Thyroid gland (tissue), 4 donors: ENCODE measurements at regions not wholly inside any gene's neighbourhood (a gene's known extent, or its start where the extent isn't known, plus 50 kb on each side); places are given as distances from the start of the nearest gene placed in this dataset.

Experiments
- DNase-seq, 2 donors: peaks; one replicate each; pipeline ENCODE4 v3.0.0-alpha.2; 2019
- H3K27ac ChIP-seq, 3 donors: fragments of 200-600 bp; sonication (generic); 1 replicate in 2 of 3; 2 replicates in 1 of 3; pipeline ENCODE4 v1.5.1; 2016 to 2019; ENCODE audit warnings: mild to moderate bottlenecking in 1 of 3, moderate library complexity in 1 of 3
- H3K27me3 ChIP-seq: fragments of 200-600 bp; sonication (generic); one replicate; pipeline ENCODE4 v1.5.1; 2019
- H3K36me3 ChIP-seq, 2 donors: fragments of 200-600 bp; sonication (generic); one replicate each; pipeline ENCODE4 v1.5.1; 2016 to 2019
- H3K4me1 ChIP-seq, 2 donors: fragments of 200-600 bp; sonication (generic); one replicate each; pipeline ENCODE4 v1.5.1; 2017 to 2019
- H3K4me3 ChIP-seq, 3 donors: fragments of 200-600 bp; sonication (generic); replicated peaks in 1 of 3; 1 replicate in 2 of 3; 2 replicates in 1 of 3; pipeline ENCODE4 v1.5.1; 2016; ENCODE audit warnings: mild to moderate bottlenecking in 1 of 3
- H3K9me3 ChIP-seq: fragments of 200-600 bp; sonication (generic); one replicate; pipeline ENCODE4 v1.5.1; 2017
- POLR2A ChIP-seq, 2 donors: fragments of 450-650 bp; IDR thresholded peaks; one replicate each; pipeline ENCODE4 v1.6.1; 2017; ENCODE audit warnings: antibody characterized with exemption in 2 of 2, mild to moderate bottlenecking in 2 of 2, moderate library complexity in 1 of 2
- WGBS, 2 donors: methylation state at CpG; one replicate each; pipeline ENCODE4 v1.1.5; 2017; 5-methylcytosine and 5-hydroxymethylcytosine counted together
- intact Hi-C: fragments of 100-400 bp; cut with DNase I; formaldehyde crosslinking; loops from one replicate; pipeline ENCODE4 v1.15.1; 2023
- TF ChIP-seq, protein P1 (sequence below), 6 experiments: fragments of 200-600 bp in 3 of 6; fragments of 450-650 bp in 3 of 6; sonication (generic) in 3 of 6; IDR thresholded peaks; one replicate each; pipeline ENCODE4 v1.5.1; 2016 to 2019; ENCODE audit warnings: antibody characterized with exemption in 6 of 6, mild to moderate bottlenecking in 2 of 6, inconsistent platforms in 1 of 6, moderate library complexity in 1 of 6

DNA sequence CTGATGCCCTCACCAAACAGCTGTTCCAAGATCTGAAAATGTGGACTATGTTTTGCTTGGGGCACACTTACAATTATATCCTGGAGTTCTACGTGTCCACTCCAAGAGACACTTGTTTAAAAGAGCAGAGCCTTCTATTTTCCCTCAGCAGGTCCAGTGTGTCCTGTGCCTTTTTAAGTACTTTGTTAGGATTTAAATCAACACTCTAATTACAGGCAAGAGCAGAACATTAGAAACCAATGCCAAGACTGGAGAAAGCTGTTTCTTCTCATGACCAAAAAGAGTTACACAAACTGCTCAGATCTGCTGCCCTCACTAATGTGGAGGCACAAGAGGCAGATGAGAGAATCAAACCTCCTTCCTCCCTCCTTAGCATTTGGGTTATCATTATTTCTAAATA lies 452.9 kb downstream of the LMO4 start:
- H3K27me3 ChIP-seq: no peaks in the 10 kb centered on the region
- no peaks in the 10 kb centered on the region for H3K9me3 ChIP-seq
- DNase-seq: no peak
- no peak overlapping the region for H3K27ac ChIP-seq
- WGBS, 2 donors: 52 to 53% methylated on average over 1 of the region's 1 CpG
- TF ChIP-seq, protein P1, sequence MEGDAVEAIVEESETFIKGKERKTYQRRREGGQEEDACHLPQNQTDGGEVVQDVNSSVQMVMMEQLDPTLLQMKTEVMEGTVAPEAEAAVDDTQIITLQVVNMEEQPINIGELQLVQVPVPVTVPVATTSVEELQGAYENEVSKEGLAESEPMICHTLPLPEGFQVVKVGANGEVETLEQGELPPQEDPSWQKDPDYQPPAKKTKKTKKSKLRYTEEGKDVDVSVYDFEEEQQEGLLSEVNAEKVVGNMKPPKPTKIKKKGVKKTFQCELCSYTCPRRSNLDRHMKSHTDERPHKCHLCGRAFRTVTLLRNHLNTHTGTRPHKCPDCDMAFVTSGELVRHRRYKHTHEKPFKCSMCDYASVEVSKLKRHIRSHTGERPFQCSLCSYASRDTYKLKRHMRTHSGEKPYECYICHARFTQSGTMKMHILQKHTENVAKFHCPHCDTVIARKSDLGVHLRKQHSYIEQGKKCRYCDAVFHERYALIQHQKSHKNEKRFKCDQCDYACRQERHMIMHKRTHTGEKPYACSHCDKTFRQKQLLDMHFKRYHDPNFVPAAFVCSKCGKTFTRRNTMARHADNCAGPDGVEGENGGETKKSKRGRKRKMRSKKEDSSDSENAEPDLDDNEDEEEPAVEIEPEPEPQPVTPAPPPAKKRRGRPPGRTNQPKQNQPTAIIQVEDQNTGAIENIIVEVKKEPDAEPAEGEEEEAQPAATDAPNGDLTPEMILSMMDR (IDR thresholded peaks at IDR 0.05): no peak
- no peak for TF ChIP-seq POLR2A (IDR thresholded peaks at IDR 0.05)
- H3K4me1 ChIP-seq: no peaks in the 10 kb centered on the region
- H3K4me3 ChIP-seq: no peak overlapping the region
- intact Hi-C loops: no loop called here
- no peaks in the 10 kb centered on the region for H3K36me3 ChIP-seq

DNA sequence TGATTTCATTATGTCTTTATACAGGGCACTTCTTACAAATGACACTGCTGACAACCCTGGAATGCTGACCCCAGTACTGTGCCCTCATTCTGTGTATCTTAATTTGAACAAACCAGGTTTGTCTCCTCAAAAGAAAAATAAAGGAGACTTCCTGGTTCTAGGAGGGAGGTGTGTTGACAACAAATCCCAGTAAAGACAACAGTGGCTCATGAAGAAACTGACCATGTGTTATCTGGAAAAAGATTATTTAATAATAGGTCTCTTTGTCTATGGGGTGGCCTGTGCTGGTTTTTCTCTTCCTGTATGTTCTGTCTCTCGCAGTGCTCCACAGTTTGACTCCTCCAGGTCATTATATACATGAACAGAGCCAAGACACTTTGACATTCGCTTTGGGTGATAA lies 454.6 kb downstream of the LMO4 start:
- Histone ChIP-seq H3K4me3 (no peak overlapping the region), H3K27me3 (no peaks in the 10 kb centered on the region), H3K36me3 (no peaks in the 10 kb centered on the region), H3K4me1 (no peaks in the 10 kb centered on the region), H3K27ac (no peak overlapping the region), H3K9me3 (no peaks in the 10 kb centered on the region)
- 88 to 89% methylated on average over 2 of the region's 2 CpGs for WGBS, 2 donors
- TF ChIP-seq, protein P1 (IDR thresholded peaks at IDR 0.05): no peak
- no peak for TF ChIP-seq POLR2A (IDR thresholded peaks at IDR 0.05)
- intact Hi-C loops: no loop called here
- no peak for DNase-seq

DNA sequence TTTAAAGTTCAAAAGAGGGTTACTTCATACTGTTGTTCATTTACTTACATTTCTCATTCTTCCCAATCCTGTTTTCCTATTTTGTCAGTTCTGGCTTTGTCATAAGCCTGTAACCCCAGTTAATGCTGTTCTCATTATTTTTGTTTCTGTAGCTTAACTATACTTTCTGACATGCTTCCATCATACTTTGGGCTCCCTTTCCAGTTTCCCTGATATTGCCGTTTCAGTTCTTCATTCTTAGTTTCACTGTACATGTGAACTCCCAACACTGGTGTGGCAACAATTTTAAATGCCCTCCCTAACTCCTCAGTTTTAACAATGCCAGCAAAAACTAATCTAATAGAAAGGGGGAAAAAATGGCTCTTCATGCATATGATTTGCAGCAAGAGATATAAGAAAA lies 456.7 kb downstream of the LMO4 start:
- Histone ChIP-seq H3K9me3 (no peaks in the 10 kb centered on the region), H3K4me1 (no peaks in the 10 kb centered on the region), H3K27me3 (no peaks in the 10 kb centered on the region), H3K4me3 (no peak overlapping the region), H3K36me3 (no peaks in the 10 kb centered on the region), H3K27ac (no peak overlapping the region)
- TF ChIP-seq, protein P1 (IDR thresholded peaks at IDR 0.05): no peak
- TF ChIP-seq POLR2A (IDR thresholded peaks at IDR 0.05): no peak
- intact Hi-C loops: no loop called here
- WGBS, 2 donors: 84 to 94% methylated on average over 1 of the region's 1 CpG
- no peak for DNase-seq

DNA sequence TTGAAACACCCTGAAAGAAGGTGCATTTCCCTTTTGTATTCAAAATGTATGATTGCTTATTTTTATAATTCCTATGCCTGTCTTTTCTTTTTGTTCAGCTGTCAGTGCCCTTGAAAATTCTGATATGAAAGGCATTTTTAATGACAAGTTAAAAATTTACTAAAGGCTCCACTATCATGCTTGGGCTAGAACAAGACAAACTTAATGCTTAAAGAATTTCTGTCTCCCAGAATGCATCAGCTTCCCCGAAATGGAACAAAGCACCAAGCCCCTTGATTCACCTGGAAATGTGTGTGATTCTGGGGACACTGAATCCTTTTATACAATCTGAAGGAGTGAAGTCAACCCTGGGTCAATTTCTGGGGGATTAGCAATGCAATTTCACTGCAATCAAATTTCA lies 457.5 kb downstream of the LMO4 start:
- no peak for DNase-seq
- intact Hi-C loops: no loop called here
- H3K4me3 ChIP-seq: no peak overlapping the region
- TF ChIP-seq, protein P1 (IDR thresholded peaks at IDR 0.05): no peak
- no peak for TF ChIP-seq POLR2A (IDR thresholded peaks at IDR 0.05)
- H3K27me3 ChIP-seq: no peaks in the 10 kb centered on the region
- 87 to 100% methylated on average over 1 of the region's 1 CpG for WGBS, 2 donors
- H3K36me3 ChIP-seq: no peaks in the 10 kb centered on the region
- H3K4me1 ChIP-seq: no peaks in the 10 kb centered on the region
- H3K27ac ChIP-seq: no peak overlapping the region
- no peaks in the 10 kb centered on the region for H3K9me3 ChIP-seq

DNA sequence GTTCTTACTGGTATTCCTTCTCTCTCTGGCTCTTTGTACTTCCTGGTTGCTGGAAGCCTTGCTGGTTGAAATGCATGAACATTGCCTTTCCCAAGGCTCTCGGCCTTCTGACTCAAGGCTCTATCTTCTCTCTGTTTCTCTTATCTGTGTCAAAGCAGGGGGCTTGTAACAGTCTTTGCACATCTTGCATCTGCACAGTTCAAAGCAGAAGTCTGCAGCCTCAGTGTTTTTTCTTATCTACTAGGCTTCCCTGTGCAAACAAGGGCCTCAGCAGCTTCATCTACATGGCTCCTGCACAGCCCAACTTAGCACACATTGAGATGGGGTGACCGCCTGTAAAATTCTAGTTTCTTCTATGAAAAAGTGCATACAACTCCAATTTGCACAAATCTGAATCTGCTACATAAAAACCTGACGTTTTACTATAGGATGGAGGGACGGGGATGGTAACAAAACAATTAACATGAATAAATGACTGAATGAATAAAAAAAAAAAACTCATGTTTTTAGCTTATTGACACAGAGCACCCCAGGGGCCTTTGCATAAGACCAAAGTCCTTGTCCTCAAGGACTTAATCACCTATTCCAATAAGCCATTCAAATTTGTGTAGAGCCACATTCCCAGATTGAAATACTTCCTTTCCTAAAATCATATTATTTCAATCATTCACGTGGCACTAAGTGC lies 458.3 kb downstream of the LMO4 start:
- intact Hi-C loops: no loop called here
- Histone ChIP-seq H3K27me3 (no peaks in the 10 kb centered on the region), H3K4me1 (no peaks in the 10 kb centered on the region), H3K9me3 (no peaks in the 10 kb centered on the region), H3K36me3 (no peaks in the 10 kb centered on the region), H3K27ac (no peak overlapping the region), H3K4me3 (no peak overlapping the region)
- WGBS, 2 donors: 83 to 89% methylated on average over 5 of the region's 5 CpGs
- TF ChIP-seq, protein P1 (IDR thresholded peaks at IDR 0.05): no peak
- TF ChIP-seq POLR2A (IDR thresholded peaks at IDR 0.05): no peak
- no peak for DNase-seq
